ENCODE measurements at regions not wholly inside any gene's neighbourhood (a gene's known extent, or its start where the extent isn't known, plus 50 kb on each side); places are given as distances from the start of the nearest gene placed in this dataset.

GRCh38 chr5:67315082-67315989, 118.7 kb upstream of the CD180 start:
- TF ChIP-seq, protein P1, sequence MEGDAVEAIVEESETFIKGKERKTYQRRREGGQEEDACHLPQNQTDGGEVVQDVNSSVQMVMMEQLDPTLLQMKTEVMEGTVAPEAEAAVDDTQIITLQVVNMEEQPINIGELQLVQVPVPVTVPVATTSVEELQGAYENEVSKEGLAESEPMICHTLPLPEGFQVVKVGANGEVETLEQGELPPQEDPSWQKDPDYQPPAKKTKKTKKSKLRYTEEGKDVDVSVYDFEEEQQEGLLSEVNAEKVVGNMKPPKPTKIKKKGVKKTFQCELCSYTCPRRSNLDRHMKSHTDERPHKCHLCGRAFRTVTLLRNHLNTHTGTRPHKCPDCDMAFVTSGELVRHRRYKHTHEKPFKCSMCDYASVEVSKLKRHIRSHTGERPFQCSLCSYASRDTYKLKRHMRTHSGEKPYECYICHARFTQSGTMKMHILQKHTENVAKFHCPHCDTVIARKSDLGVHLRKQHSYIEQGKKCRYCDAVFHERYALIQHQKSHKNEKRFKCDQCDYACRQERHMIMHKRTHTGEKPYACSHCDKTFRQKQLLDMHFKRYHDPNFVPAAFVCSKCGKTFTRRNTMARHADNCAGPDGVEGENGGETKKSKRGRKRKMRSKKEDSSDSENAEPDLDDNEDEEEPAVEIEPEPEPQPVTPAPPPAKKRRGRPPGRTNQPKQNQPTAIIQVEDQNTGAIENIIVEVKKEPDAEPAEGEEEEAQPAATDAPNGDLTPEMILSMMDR (IDR thresholded peaks at IDR 0.05), result no peak
- no peak for TF ChIP-seq EZH2 (IDR thresholded peaks at IDR 0.05; ENCODE audit: borderline replicate concordance, insufficient read depth, low read depth, low read length, poor library complexity, severe bottlenecking)

Data from B cell (primary cell).